Tibial nerve (tissue), 4 donors: ENCODE measurements at regions not wholly inside any gene's neighbourhood (a gene's known extent, or its start where the extent isn't known, plus 50 kb on each side); places are given as distances from the start of the nearest gene placed in this dataset.

Source experiments
- DNase-seq, 2 donors: peaks; one replicate each; pipeline ENCODE4 v3.0.0-alpha.2; 2019; ENCODE audit warnings: low spot score in 2 of 2
- H3K27ac ChIP-seq, 4 donors: fragments of 200-600 bp; sonication (generic) in 3 of 4; one replicate each; pipeline ENCODE4 v1.5.1; 2017 to 2019; ENCODE audit warnings: mild to moderate bottlenecking in 1 of 4
- H3K27me3 ChIP-seq, 2 donors: fragments of 200-600 bp; sonication (generic) in 1 of 2; one replicate each; pipeline versions ENCODE4 v1.5.1 to v1.6.0; 2017 to 2019
- H3K36me3 ChIP-seq, 3 donors: fragments of 200-600 bp; sonication (generic); one replicate each; pipeline ENCODE4 v1.5.1; 2018 to 2019
- H3K4me1 ChIP-seq, 4 donors: fragments of 200-600 bp; sonication (generic) in 3 of 4; one replicate each; pipeline ENCODE4 v1.5.1; 2017 to 2019
- H3K4me3 ChIP-seq, 4 donors: fragments of 200-600 bp; sonication (generic) in 3 of 4; one replicate each; pipeline ENCODE4 v1.5.1; 2017 to 2019; ENCODE audit warnings: mild to moderate bottlenecking in 1 of 4, moderate library complexity in 1 of 4
- H3K9me3 ChIP-seq, 4 donors: fragments of 200-600 bp; sonication (generic) in 3 of 4; one replicate each; pipeline ENCODE4 v1.5.1; 2017 to 2019
- CTCF ChIP-seq, 5 experiments: fragments of 200-600 bp in 3 of 5; fragments of 450-650 bp in 2 of 5; sonication (generic) in 3 of 5; IDR thresholded peaks; one replicate each; pipeline ENCODE4 v1.5.1; 2016 to 2019; ENCODE audit warnings: antibody characterized with exemption in 5 of 5, mild to moderate bottlenecking in 3 of 5, moderate library complexity in 2 of 5
- EP300 ChIP-seq, 2 donors: sonication (generic); formaldehyde crosslinking; IDR thresholded peaks; one replicate each; pipeline ENCODE4 v1.6.1; 2017; ENCODE audit warnings: antibody characterized with exemption in 2 of 2, mild to moderate bottlenecking in 1 of 2
- POLR2A ChIP-seq, 2 donors: fragments of 450-650 bp; IDR thresholded peaks; one replicate each; pipeline ENCODE4 v1.6.1; 2017; ENCODE audit warnings: antibody characterized with exemption in 2 of 2, mild to moderate bottlenecking in 2 of 2, moderate library complexity in 2 of 2
- WGBS, 2 donors: methylation state at CpG; one replicate each; pipeline ENCODE4 v1.1.5; 2018; 5-methylcytosine and 5-hydroxymethylcytosine counted together

- TF ChIP-seq POLR2A (IDR thresholded peaks at IDR 0.05), result no peak
- no peak for TF ChIP-seq CTCF (IDR thresholded peaks at IDR 0.05)
- no peak for TF ChIP-seq EP300 (IDR thresholded peaks at IDR 0.05)
- WGBS, 2 donors, result 48 to 60% methylated on average over 7 of the region's 7 CpGs
- H3K9me3 ChIP-seq, result peaks cover 0 to 9% (median 0%) of the 10 kb centered on the region in 4 donors
- no peaks in the 10 kb centered on the region for H3K27me3 ChIP-seq
- H3K4me3 ChIP-seq, result no peak overlapping the region
- no peak for DNase-seq
- no peaks in the 10 kb centered on the region for H3K4me1 ChIP-seq
- H3K36me3 ChIP-seq, result no peaks in the 10 kb centered on the region
- peak overlapping the region in 1 of 4 donors; percentile 5 for H3K27ac ChIP-seq
Observed at GRCh38 chr2:156125018-156125417, 207.5 kb downstream of the NR4A2 start.

GRCh38 chr2:156124458-156124857 is 208.1 kb downstream of the NR4A2 start:
- Histone ChIP-seq H3K4me3 (no peak overlapping the region), H3K9me3 (peaks cover 0 to 9% (median 0%) of the 10 kb centered on the region in 4 donors), H3K4me1 (no peaks in the 10 kb centered on the region), H3K36me3 (no peaks in the 10 kb centered on the region), H3K27me3 (no peaks in the 10 kb centered on the region), H3K27ac (no peak overlapping the region)
- DNase-seq, result no peak
- no peak for TF ChIP-seq POLR2A (IDR thresholded peaks at IDR 0.05)
- TF ChIP-seq EP300 (IDR thresholded peaks at IDR 0.05), result no peak
- no peak for TF ChIP-seq CTCF (IDR thresholded peaks at IDR 0.05)

GRCh38 chr2:156118753-156119416 is 213.6 kb downstream of the NR4A2 start:
- Histone ChIP-seq H3K9me3 (peaks cover 0 to 9% (median 0%) of the 10 kb centered on the region in 4 donors), H3K27ac (no peak overlapping the region), H3K27me3 (no peaks in the 10 kb centered on the region), H3K4me1 (no peaks in the 10 kb centered on the region), H3K4me3 (no peak overlapping the region), H3K36me3 (no peaks in the 10 kb centered on the region)
- TF ChIP-seq POLR2A (IDR thresholded peaks at IDR 0.05), result no peak
- no peak for TF ChIP-seq EP300 (IDR thresholded peaks at IDR 0.05)
- TF ChIP-seq CTCF (IDR thresholded peaks at IDR 0.05), result no peak
- 78 to 85% methylated on average over 3 of the region's 3 CpGs for WGBS, 2 donors
- DNase-seq, result no peak

GRCh38 chr2:156116113-156116512 is 216.4 kb downstream of the NR4A2 start:
- TF ChIP-seq POLR2A (IDR thresholded peaks at IDR 0.05) (no peak), CTCF (IDR thresholded peaks at IDR 0.05) (no peak), EP300 (IDR thresholded peaks at IDR 0.05) (no peak)
- no peaks in the 10 kb centered on the region for H3K4me1 ChIP-seq
- peaks cover 0 to 9% (median 0%) of the 10 kb centered on the region in 4 donors for H3K9me3 ChIP-seq
- DNase-seq, result no peak
- no peaks in the 10 kb centered on the region for H3K36me3 ChIP-seq
- WGBS, 2 donors, result 63 to 65% methylated on average over 2 of the region's 2 CpGs
- H3K4me3 ChIP-seq, result no peak overlapping the region
- no peak overlapping the region for H3K27ac ChIP-seq
- H3K27me3 ChIP-seq, result no peaks in the 10 kb centered on the region

GRCh38 chr2:156115338-156115737 is 217.2 kb downstream of the NR4A2 start:
- peaks cover 0 to 3% (median 0%) of the 10 kb centered on the region in 4 donors for H3K9me3 ChIP-seq
- DNase-seq, result no peak
- H3K27ac ChIP-seq, result no peak overlapping the region
- WGBS, 2 donors, result 78 to 86% methylated on average over 3 of the region's 3 CpGs
- H3K36me3 ChIP-seq, result no peaks in the 10 kb centered on the region
- H3K27me3 ChIP-seq, result no peaks in the 10 kb centered on the region
- no peaks in the 10 kb centered on the region for H3K4me1 ChIP-seq
- no peak overlapping the region for H3K4me3 ChIP-seq
- TF ChIP-seq EP300 (IDR thresholded peaks at IDR 0.05), result no peak
- TF ChIP-seq POLR2A (IDR thresholded peaks at IDR 0.05), result no peak
- TF ChIP-seq CTCF (IDR thresholded peaks at IDR 0.05), result no peak
